ENCODE measurements at regions not wholly inside any gene's neighbourhood (a gene's known extent, or its start where the extent isn't known, plus 50 kb on each side); places are given as distances from the start of the nearest gene placed in this dataset.

DNA sequence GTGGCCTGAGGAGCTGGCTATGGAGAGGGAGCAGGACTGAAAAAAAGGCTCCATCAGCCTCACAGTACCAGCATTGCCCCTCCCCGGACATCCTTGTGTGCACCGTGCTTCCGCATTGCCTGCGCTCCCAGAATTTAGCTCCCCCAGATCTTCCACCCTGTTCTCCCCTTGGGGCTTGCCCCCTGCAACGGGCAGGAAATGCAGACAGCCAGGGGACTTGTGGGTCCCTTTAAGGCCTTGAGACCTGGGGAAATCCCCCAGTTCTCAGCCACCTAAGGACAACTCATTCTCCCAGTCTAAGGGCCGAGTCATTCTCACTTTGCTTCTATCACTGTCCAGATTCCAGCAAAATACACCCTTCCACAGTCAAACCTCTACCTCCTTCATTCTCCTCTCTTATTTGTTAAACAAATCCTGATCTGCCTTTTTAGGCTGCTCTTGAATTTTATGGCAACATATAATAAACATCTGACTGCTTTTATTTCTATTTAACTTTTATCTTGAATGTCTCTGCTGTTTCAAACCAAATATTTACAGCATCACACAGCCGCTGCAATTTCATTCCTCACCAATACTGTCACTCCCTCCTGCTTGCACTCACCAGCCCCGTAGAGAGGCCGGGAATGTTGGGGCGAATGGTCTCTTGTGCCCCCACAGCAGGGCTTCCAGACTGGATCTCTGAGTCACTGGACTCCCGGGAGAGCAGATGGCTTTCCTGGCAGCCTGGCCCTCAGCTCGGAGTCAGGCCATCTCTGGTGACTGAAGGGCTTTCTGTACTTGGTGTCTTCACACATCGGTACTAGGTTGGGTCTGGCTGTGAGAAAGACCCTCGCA is 221.9 kb downstream of the TSHZ3 start:
- TF ChIP-seq, protein P1, sequence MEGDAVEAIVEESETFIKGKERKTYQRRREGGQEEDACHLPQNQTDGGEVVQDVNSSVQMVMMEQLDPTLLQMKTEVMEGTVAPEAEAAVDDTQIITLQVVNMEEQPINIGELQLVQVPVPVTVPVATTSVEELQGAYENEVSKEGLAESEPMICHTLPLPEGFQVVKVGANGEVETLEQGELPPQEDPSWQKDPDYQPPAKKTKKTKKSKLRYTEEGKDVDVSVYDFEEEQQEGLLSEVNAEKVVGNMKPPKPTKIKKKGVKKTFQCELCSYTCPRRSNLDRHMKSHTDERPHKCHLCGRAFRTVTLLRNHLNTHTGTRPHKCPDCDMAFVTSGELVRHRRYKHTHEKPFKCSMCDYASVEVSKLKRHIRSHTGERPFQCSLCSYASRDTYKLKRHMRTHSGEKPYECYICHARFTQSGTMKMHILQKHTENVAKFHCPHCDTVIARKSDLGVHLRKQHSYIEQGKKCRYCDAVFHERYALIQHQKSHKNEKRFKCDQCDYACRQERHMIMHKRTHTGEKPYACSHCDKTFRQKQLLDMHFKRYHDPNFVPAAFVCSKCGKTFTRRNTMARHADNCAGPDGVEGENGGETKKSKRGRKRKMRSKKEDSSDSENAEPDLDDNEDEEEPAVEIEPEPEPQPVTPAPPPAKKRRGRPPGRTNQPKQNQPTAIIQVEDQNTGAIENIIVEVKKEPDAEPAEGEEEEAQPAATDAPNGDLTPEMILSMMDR (IDR thresholded peaks at IDR 0.05), result no peak
- no peaks in the 10 kb centered on the region for H3K27me3 ChIP-seq
- no peaks in the 10 kb centered on the region for H3K4me1 ChIP-seq
- H3K4me3 ChIP-seq, result no peak overlapping the region
- no peak for DNase-seq (ENCODE audit: low spot score)
- H3K27ac ChIP-seq, result no peak overlapping the region
- H3K9me3 ChIP-seq, result no peaks in the 10 kb centered on the region
- no peaks in the 10 kb centered on the region for H3K36me3 ChIP-seq

DNA sequence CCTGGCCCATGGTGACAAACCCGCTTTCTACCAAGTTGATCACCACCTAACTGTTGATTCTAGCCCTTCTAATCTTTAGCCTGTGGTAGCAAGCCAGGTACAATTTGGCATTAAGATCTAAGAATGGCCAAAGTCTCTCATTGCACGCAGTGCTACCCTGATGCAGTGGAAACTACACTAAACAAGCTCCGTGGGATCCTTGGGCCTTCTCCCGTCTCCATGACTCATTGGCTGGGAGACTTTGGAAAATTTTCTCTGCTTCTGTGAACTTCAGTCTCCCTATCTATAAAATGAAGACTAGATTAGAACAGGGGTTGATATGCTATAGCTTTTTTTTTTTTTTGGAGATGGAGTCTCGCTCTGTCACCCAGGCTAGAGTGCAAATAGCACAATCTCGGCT is 223.0 kb downstream of the TSHZ3 start:
- H3K4me3 ChIP-seq, result no peak overlapping the region
- no peak overlapping the region for H3K27ac ChIP-seq
- no peak for DNase-seq (ENCODE audit: low spot score)
- no peaks in the 10 kb centered on the region for H3K9me3 ChIP-seq
- H3K27me3 ChIP-seq, result no peaks in the 10 kb centered on the region
- H3K4me1 ChIP-seq, result no peaks in the 10 kb centered on the region
- TF ChIP-seq, protein P1 (IDR thresholded peaks at IDR 0.05), result no peak
- no peaks in the 10 kb centered on the region for H3K36me3 ChIP-seq

DNA sequence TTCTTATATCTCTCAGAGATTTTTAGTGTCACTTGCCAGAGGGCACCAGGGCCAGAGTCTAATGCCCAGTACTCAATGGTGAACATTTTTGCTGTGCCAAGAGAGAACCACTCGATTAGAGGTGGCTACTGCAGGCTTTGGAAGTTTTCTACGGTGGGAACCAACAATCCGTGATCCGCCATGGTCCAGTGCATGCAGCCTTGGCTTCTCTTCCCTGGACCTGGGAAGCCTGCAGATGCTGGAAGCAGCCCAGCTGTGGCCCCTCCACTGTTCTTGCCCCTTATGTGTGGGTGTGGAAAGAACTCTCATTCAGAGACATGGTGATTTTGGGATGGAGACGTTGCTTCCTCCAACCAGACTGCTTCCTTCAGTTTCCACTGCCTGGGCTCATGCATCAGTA is 224.2 kb downstream of the TSHZ3 start:
- Histone ChIP-seq H3K36me3 (no peaks in the 10 kb centered on the region), H3K9me3 (no peaks in the 10 kb centered on the region), H3K4me3 (no peak overlapping the region), H3K27me3 (no peaks in the 10 kb centered on the region), H3K4me1 (no peaks in the 10 kb centered on the region), H3K27ac (no peak overlapping the region)
- TF ChIP-seq, protein P1 (IDR thresholded peaks at IDR 0.05), result no peak
- no peak for DNase-seq (ENCODE audit: low spot score)

DNA sequence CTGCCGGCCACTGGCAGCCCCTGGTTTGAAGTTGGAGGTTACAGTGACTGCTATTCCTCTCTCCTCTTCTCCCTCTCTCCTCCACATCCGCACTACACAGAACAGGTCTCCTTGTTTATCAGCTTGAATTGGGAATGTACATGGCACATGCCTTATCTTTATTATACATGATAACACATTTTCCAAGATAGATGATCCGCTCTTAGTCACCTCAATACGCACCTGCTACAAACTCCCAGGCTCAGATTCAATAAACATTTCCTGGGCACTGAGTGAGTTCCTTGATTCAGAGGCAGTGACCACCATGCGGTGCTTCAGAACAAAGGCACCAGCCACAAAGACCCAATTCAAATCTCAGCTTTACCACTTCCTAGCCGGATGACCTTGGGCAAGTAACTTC is 227.7 kb downstream of the TSHZ3 start:
- DNase-seq (ENCODE audit: low spot score), result no peak
- Histone ChIP-seq H3K9me3 (no peaks in the 10 kb centered on the region), H3K36me3 (no peaks in the 10 kb centered on the region), H3K4me1 (no peaks in the 10 kb centered on the region), H3K4me3 (no peak overlapping the region), H3K27me3 (no peaks in the 10 kb centered on the region), H3K27ac (no peak overlapping the region)
- TF ChIP-seq, protein P1 (IDR thresholded peaks at IDR 0.05), result no peak

DNA sequence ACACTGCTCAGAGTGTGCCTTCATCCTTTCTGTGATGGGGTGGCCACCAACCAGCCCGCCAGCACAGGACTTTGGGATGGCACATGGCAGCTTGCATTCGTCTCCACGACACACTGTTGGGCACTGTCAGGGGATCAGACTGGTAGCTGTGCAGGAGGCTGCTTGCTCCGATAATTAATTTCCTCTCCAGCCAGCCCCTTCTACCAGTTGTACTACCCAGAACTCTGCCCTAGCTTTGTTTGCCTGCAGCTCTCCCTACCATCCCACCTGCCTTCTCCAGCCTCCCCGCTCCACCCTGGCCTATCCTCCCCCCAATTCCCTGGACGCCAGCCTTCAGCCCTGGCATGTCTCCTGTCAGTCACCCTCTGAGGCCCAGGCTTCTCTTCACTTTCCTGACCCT is 228.3 kb downstream of the TSHZ3 start:
- no peaks in the 10 kb centered on the region for H3K4me1 ChIP-seq
- no peak overlapping the region for H3K4me3 ChIP-seq
- no peaks in the 10 kb centered on the region for H3K9me3 ChIP-seq
- DNase-seq (ENCODE audit: low spot score), result no peak
- H3K27me3 ChIP-seq, result no peaks in the 10 kb centered on the region
- no peaks in the 10 kb centered on the region for H3K36me3 ChIP-seq
- no peak overlapping the region for H3K27ac ChIP-seq
- TF ChIP-seq, protein P1 (IDR thresholded peaks at IDR 0.05), result no peak

Data from right atrium auricular region (tissue), 2 donors.